T-helper 17 cell (primary cell): ENCODE measurements at regions not wholly inside any gene's neighbourhood (a gene's known extent, or its start where the extent isn't known, plus 50 kb on each side); places are given as distances from the start of the nearest gene placed in this dataset.

Experiments
- ATAC-seq: fragments of 150-1000 bp; cut with Tn5 transposase; 2 replicates; pipeline ENCODE4 v1.10.0; 2021; ENCODE audit warnings: mild to moderate bottlenecking, moderate library complexity
- DNase-seq, 3 donors: peaks; one replicate each; pipeline versions ENCODE4 v3.0.0 to v3.0.0-alpha.2; 2020 to 2021
- H3K9me3 ChIP-seq: one replicate; pipeline ENCODE4 v1.7.0; 2013; ENCODE audit warnings: low read length, mild to moderate bottlenecking; ENCODE audit not compliant: control insufficient read depth, poor library complexity, severe bottlenecking
- H3K27ac Mint-ChIP-seq: one replicate; pipeline ENCODE4 v1.8.0; 2022; ENCODE audit warnings: mild to moderate bottlenecking, moderate library complexity, mixed read lengths
- H3K27me3 Mint-ChIP-seq: one replicate; pipeline ENCODE4 v1.8.0; 2022; ENCODE audit warnings: mixed read lengths
- H3K36me3 Mint-ChIP-seq: one replicate; pipeline ENCODE4 v1.8.0; 2022; ENCODE audit warnings: low read depth, mixed read lengths
- H3K4me1 Mint-ChIP-seq: one replicate; pipeline ENCODE4 v1.8.0; 2022; ENCODE audit warnings: mild to moderate bottlenecking, mixed read lengths
- H3K4me3 Mint-ChIP-seq: one replicate; pipeline ENCODE4 v1.8.0; 2022; ENCODE audit warnings: mild to moderate bottlenecking, moderate library complexity, mixed read lengths

DNA sequence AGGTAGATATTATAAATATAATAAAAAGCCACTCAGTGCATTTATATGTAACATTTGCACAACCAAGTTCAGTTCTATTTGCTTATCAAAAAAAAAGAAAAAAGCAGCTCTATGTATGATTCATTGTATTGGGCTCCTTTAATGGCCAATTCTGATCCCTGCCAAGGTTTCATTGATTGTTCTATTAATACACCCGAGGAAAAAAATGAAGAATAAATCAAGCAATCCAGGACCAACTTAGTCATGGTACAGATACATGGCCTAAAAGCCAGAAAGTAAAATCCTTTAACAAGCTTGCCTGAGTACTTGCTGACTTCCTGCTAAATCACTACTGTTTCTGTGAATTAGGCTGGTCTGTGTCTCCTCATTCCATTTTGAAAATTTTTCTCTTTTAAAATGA, 77.6 kb upstream of the PCDH7 start:
- no peaks in the 10 kb centered on the region for H3K27me3 Mint-ChIP-seq
- H3K36me3 Mint-ChIP-seq = no peaks in the 10 kb centered on the region
- H3K4me3 Mint-ChIP-seq = no peak overlapping the region
- H3K9me3 ChIP-seq = no peaks in the 10 kb centered on the region
- no peaks in the 10 kb centered on the region for H3K4me1 Mint-ChIP-seq
- ATAC-seq = no peak
- H3K27ac Mint-ChIP-seq = no peak overlapping the region
- DNase-seq = no peak

- H3K27me3 Mint-ChIP-seq = no peaks in the 10 kb centered on the region
- ATAC-seq (no peak), DNase-seq (no peak)
- no peaks in the 10 kb centered on the region for H3K36me3 Mint-ChIP-seq
- no peaks in the 10 kb centered on the region for H3K4me1 Mint-ChIP-seq
- H3K9me3 ChIP-seq = no peaks in the 10 kb centered on the region
- H3K4me3 Mint-ChIP-seq = no peak overlapping the region
- no peak overlapping the region for H3K27ac Mint-ChIP-seq
Measured at GRCh38 chr4:30653291-30653690, 66.9 kb upstream of the PCDH7 start.

GRCh38 chr4:30656828-30657227, 63.3 kb upstream of the PCDH7 start:
- Mint-ChIP-seq H3K36me3 (no peaks in the 10 kb centered on the region), H3K27ac (no peak overlapping the region), H3K4me1 (no peaks in the 10 kb centered on the region), H3K27me3 (no peaks in the 10 kb centered on the region), H3K4me3 (no peak overlapping the region)
- no peak for ATAC-seq
- no peaks in the 10 kb centered on the region for H3K9me3 ChIP-seq
- no peak for DNase-seq

GRCh38 chr4:30667919-30668318, 52.2 kb upstream of the PCDH7 start:
- Mint-ChIP-seq H3K27ac (no peak overlapping the region), H3K4me3 (no peak overlapping the region), H3K36me3 (no peaks in the 10 kb centered on the region), H3K4me1 (no peaks in the 10 kb centered on the region), H3K27me3 (no peaks in the 10 kb centered on the region)
- ATAC-seq (no peak), DNase-seq (no peak)
- H3K9me3 ChIP-seq = no peaks in the 10 kb centered on the region

- H3K27me3 Mint-ChIP-seq = no peaks in the 10 kb centered on the region
- H3K36me3 Mint-ChIP-seq = no peaks in the 10 kb centered on the region
- H3K4me3 Mint-ChIP-seq = no peak overlapping the region
- no peaks in the 10 kb centered on the region for H3K9me3 ChIP-seq
- ATAC-seq (no peak), DNase-seq (no peak)
- H3K4me1 Mint-ChIP-seq = no peaks in the 10 kb centered on the region
- H3K27ac Mint-ChIP-seq = no peak overlapping the region
Measured at GRCh38 chr4:30670206-30670605, 50.0 kb upstream of the PCDH7 start.
